K562 (cell line): ENCODE measurements at regions not wholly inside any gene's neighbourhood (a gene's known extent, or its start where the extent isn't known, plus 50 kb on each side); places are given as distances from the start of the nearest gene placed in this dataset.

ENCODE experiments used
- ATAC-seq: fragments of 200-7000 bp; cut with Tn5 transposase; 3 replicates; pipeline ENCODE4 v1.9.1; 2020; ENCODE audit warnings: moderate library complexity
- BruUV-seq: library from RNA; stranded (reverse); fragments of 400-500 nt; replicated peaks from 2 replicates; lab custom pipeline; 2021; lab: Mats Ljungman, UMichigan
- CTCF ChIA-PET: fragments of 300-600 bp; formaldehyde crosslinking; extraction: SDS; loops from one replicate; lab custom pipeline; 2021; ENCODE audit warnings: low intra/inter-chr PET ratio; lab: Yijun Ruan, JAX
- POLR2A ChIA-PET: fragments of 300-600, 350-650 bp; sonication (Branson Sonifier 250); formaldehyde crosslinking; extraction: SDS; loops from one replicate; lab custom pipeline; 2021; ENCODE audit warnings: antibody characterized with exemption, inconsistent platforms; lab: Yijun Ruan, JAX
- DNase-seq, 4 experiments: peaks; one replicate each; pipeline versions ENCODE4 v3.0.0 to v3.0.0-alpha.2; 2011 to 2018; ENCODE audit warnings: low spot score in 3 of 4, mixed read lengths in 3 of 4; ENCODE audit errors: extremely low read depth in 1 of 4
- FAIRE-seq: peaks from 2 replicates; lab custom pipeline; 2011; peaks lifted over from hg19 to GRCh38; lab: Jason Lieb, UNC
- H2AFZ ChIP-seq: 2 replicates; pipeline ENCODE4 v1.6.0; 2011; ENCODE audit warnings: low read depth, low read length, control low read depth, inconsistent platforms
- H3K27ac ChIP-seq: fragments of 200-600 bp; 3 replicates; pipeline ENCODE4 v1.8.0; 2011; ENCODE audit warnings: low read depth, mild to moderate bottlenecking, control low read depth, inconsistent platforms, low read length, moderate library complexity, mixed read lengths; ENCODE audit errors: extremely low read depth
- H3K27me3 ChIP-seq, 2 experiments: fragments of 300-600 bp in 1 of 2; 2 replicates in 1 of 2; 3 replicates in 1 of 2; pipeline versions ENCODE4 v1.6.0 to v1.8.0; 2011; ENCODE audit warnings: inconsistent platforms in 2 of 2, low read length in 2 of 2, mild to moderate bottlenecking in 1 of 2, mixed read lengths in 1 of 2, moderate library complexity in 1 of 2; ENCODE audit not compliant: control insufficient read depth in 2 of 2, insufficient read depth in 2 of 2
- H3K36me3 ChIP-seq: fragments of 300-600 bp; 3 replicates; pipeline ENCODE4 v1.8.0; 2011; ENCODE audit warnings: mild to moderate bottlenecking, low read length, inconsistent platforms; ENCODE audit not compliant: control insufficient read depth, insufficient read depth
- H3K4me1 ChIP-seq, 2 experiments: fragments of 200-600 bp in 1 of 2; replicated peaks in 1 of 2; 2 replicates in 1 of 2; 3 replicates in 1 of 2; pipeline versions ENCODE4 v1.5.1 to v1.8.0; 2011; ENCODE audit warnings: inconsistent platforms in 2 of 2, low read length in 2 of 2, mild to moderate bottlenecking in 1 of 2, mixed read lengths in 1 of 2, moderate library complexity in 1 of 2; ENCODE audit not compliant: control insufficient read depth in 2 of 2, insufficient read depth in 2 of 2
- H3K4me2 ChIP-seq: 2 replicates; pipeline ENCODE4 v1.6.1; 2011; ENCODE audit warnings: low read length, control low read depth, inconsistent platforms, mixed read lengths; ENCODE audit not compliant: insufficient read depth
- H3K4me3 ChIP-seq: fragments of 200-600 bp; sonication (generic), shearing (Covaris generic); 2 replicates; pipeline ENCODE4 v1.5.1; 2016; ENCODE audit warnings: control low read depth, inconsistent platforms
- H3K79me2 ChIP-seq: fragments of 200-600 bp; 3 replicates; pipeline ENCODE4 v1.8.0; 2011; ENCODE audit warnings: low read length, inconsistent platforms; ENCODE audit not compliant: control insufficient read depth, insufficient read depth
- H3K9ac ChIP-seq, 2 experiments: 2 replicates each; pipeline versions ENCODE4 v1.6.0 to v1.6.1; 2011; ENCODE audit warnings: low read depth in 2 of 2, low read length in 2 of 2, control low read depth in 1 of 2, inconsistent platforms in 1 of 2, mild to moderate bottlenecking in 1 of 2, mixed read lengths in 1 of 2; ENCODE audit not compliant: insufficient read depth in 1 of 2
- H3K9me1 ChIP-seq: one replicate; pipeline ENCODE4 v1.6.0; 2011; ENCODE audit warnings: inconsistent platforms, mild to moderate bottlenecking, low read length, moderate library complexity; ENCODE audit not compliant: control insufficient read depth, insufficient read depth
- H3K9me3 ChIP-seq: replicated peaks from 2 replicates; pipeline ENCODE4 v1.5.1; 2011; ENCODE audit warnings: low read depth, low read length, inconsistent platforms; ENCODE audit not compliant: control insufficient read depth, insufficient read depth
- H4K20me1 ChIP-seq: replicated peaks from 2 replicates; pipeline ENCODE4 v1.6.1; 2011; ENCODE audit warnings: low read length, inconsistent platforms, mixed read lengths; ENCODE audit not compliant: control insufficient read depth, insufficient read depth
- ADNP ChIP-seq: fragments of 200-800 bp; sonication (Bioruptor generic); IDR thresholded peaks from 2 replicates; pipeline ENCODE4 v1.6.1; 2016; ENCODE audit warnings: missing genetic modification characterization, missing compliant biosample characterization
- CTBP1 ChIP-seq: fragments of 450-650 bp; IDR thresholded peaks from 2 replicates; pipeline ENCODE4 v1.6.1; 2016; ENCODE audit warnings: borderline replicate concordance
- DNMT1 ChIP-seq: fragments of 450-650 bp; IDR thresholded peaks from 2 replicates; pipeline ENCODE4 v1.6.1; 2016; ENCODE audit warnings: antibody characterized with exemption, mild to moderate bottlenecking
- MAFF ChIP-seq: IDR thresholded peaks from 2 replicates; pipeline ENCODE4 v1.6.1; 2012; ENCODE audit warnings: low read length, improper control_type of control experiment
- MAFK ChIP-seq: IDR thresholded peaks from 2 replicates; pipeline ENCODE4 v1.6.1; 2011; ENCODE audit warnings: low read length, improper control_type of control experiment
- SIRT6 ChIP-seq: IDR thresholded peaks from one replicate; pipeline ENCODE4 v1.6.1; 2012; ENCODE audit warnings: low read depth, mild to moderate bottlenecking, control low read depth, inconsistent platforms, low read length, moderate library complexity
- SMARCE1 ChIP-seq: fragments of 450-650 bp; IDR thresholded peaks from 2 replicates; pipeline ENCODE4 v1.7.1; 2016; ENCODE audit warnings: mild to moderate bottlenecking
- STAT6 ChIP-seq: sonication (generic); formaldehyde crosslinking; IDR thresholded peaks from 2 replicates; pipeline ENCODE4 v1.8.1; 2023; ENCODE audit warnings: mild to moderate bottlenecking, missing genetic modification reagents
- TARDBP ChIP-seq: fragments of 450-650 bp; IDR thresholded peaks from 2 replicates; pipeline ENCODE4 v1.6.1; 2016
- U2AF2 ChIP-seq: fragments of 200-400 bp; formaldehyde crosslinking; optimal IDR thresholded peaks from 2 replicates; pipeline ENCODE3; 2017; ENCODE audit warnings: low read depth, mild to moderate bottlenecking, low read length
- XRCC4 ChIP-seq: IDR thresholded peaks from one replicate; pipeline ENCODE4 v1.6.1; 2011; ENCODE audit not compliant: insufficient read depth, insufficient read length; ENCODE audit errors: extremely low read depth
- ZBTB26 ChIP-seq: fragments of 450-650 bp; formaldehyde crosslinking; IDR thresholded peaks from 2 replicates; pipeline ENCODE4 v1.4.0; 2022; ENCODE audit warnings: missing genetic modification characterization
- ZFP36 ChIP-seq: fragments of 150-350 bp; IDR thresholded peaks from 2 replicates; pipeline ENCODE4 v1.6.1; 2018; ENCODE audit warnings: low read length, low read depth; ENCODE audit not compliant: partially characterized antibody
- ZNF217 ChIP-seq: sonication (generic); formaldehyde crosslinking; IDR thresholded peaks from 2 replicates; pipeline ENCODE4 v1.8.0; 2022; ENCODE audit warnings: mild to moderate bottlenecking, missing genetic modification reagents
- ZNF316 ChIP-seq: fragments of 450-650 bp; IDR thresholded peaks from 2 replicates; pipeline ENCODE4 v1.6.1; 2016
- WGBS: fragments of 100-300 bp; shearing (Covaris generic); methylation state at CpG from one replicate; pipeline ENCODE4 v1.1.6; 2016; ENCODE audit warnings: low coverage, mixed read lengths; ENCODE audit not compliant: insufficient coverage; ENCODE audit errors: missing lambda C conversion rate; 5-methylcytosine and 5-hydroxymethylcytosine counted together
- in situ Hi-C: fragments of 300-500 bp; cut with MboI; formaldehyde crosslinking; loops from 4 replicates; pipeline ENCODE4 v1.15.0; 2018; ENCODE audit warnings: inconsistent platforms, mixed read lengths
- intact Hi-C: fragments of 100-400 bp; cut with micrococcal nuclease; formaldehyde crosslinking; loops from 2 replicates; pipeline ENCODE4 v1.14.2; 2022
- TF ChIP-seq, protein P1 (sequence below): fragments of 250-450 bp; sonication (Bioruptor Pico); IDR thresholded peaks from 2 replicates; pipeline ENCODE4 v1.9.0; 2021; ENCODE audit warnings: mild to moderate bottlenecking, inconsistent platforms
- TF ChIP-seq, protein P2 (sequence below): fragments of 450-650 bp; formaldehyde crosslinking; IDR thresholded peaks from 2 replicates; pipeline ENCODE4 v1.4.0; 2020; ENCODE audit warnings: mild to moderate bottlenecking, moderate library complexity

DNA sequence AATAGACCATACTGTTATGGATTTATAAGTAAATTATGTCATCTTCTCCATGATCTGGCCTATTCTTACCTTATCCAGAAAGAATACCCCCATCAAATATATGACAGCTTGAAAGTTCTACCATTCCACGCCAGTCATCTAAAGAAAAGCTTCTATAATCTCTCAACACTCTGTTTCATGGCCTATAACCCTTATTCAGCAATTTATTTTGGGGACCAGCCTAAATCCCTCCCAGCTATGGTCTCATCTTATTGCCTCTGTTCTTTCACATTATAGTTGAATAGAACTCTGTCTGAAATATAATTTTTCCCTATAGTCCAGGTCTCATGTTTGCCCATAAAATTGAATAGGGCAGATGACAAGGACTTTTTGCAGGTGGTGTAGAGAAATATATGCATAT is 2387.6 kb upstream of the WWC1 start:
- in situ Hi-C loops, result no loop called here
- Histone ChIP-seq H3K27me3 (no peaks in the 10 kb centered on the region), H3K27ac (no peak overlapping the region), H3K79me2 (no peaks in the 10 kb centered on the region), H3K4me1 (no peaks in the 10 kb centered on the region), H3K9ac (no peak overlapping the region), H3K9me1 (no peaks in the 10 kb centered on the region), H3K36me3 (no peaks in the 10 kb centered on the region), H4K20me1 (no peaks in the 10 kb centered on the region), H3K4me3 (no peak overlapping the region), H3K9me3 (no peaks in the 10 kb centered on the region), H2AFZ (no peak overlapping the region), H3K4me2 (no peak overlapping the region)
- no TSS peak for BruUV-seq
- WGBS, result 0% methylated on average over 1 of the region's 1 CpG
- FAIRE-seq (no peak), ATAC-seq (no peak), DNase-seq (no peak)
- CTCF ChIA-PET, result no interaction called here
- intact Hi-C loops, result no loop called here
- POLR2A ChIA-PET, result no interaction called here
- TF ChIP-seq ZNF316 (peak; percentile 7; the same call in 1 of the 2 replicates), ZFP36 (no peak), U2AF2 (no peak), SIRT6 (no peak), MAFF (0 out of 2 replicates have a peak, but pooled peaks have one; percentile 14), ADNP (no peak), ZNF217 (CRISPR knock-in tag) (no peak), DNMT1 (no peak), CTBP1 (no peak), TARDBP (no peak), MAFK (peak; percentile 4; the same call in 1 of the 2 replicates), XRCC4 (no peak), STAT6 (CRISPR knock-in tag) (no peak), ZBTB26 (CRISPR knock-in tag) (no peak), SMARCE1 (no peak)
- TF ChIP-seq, protein P1, sequence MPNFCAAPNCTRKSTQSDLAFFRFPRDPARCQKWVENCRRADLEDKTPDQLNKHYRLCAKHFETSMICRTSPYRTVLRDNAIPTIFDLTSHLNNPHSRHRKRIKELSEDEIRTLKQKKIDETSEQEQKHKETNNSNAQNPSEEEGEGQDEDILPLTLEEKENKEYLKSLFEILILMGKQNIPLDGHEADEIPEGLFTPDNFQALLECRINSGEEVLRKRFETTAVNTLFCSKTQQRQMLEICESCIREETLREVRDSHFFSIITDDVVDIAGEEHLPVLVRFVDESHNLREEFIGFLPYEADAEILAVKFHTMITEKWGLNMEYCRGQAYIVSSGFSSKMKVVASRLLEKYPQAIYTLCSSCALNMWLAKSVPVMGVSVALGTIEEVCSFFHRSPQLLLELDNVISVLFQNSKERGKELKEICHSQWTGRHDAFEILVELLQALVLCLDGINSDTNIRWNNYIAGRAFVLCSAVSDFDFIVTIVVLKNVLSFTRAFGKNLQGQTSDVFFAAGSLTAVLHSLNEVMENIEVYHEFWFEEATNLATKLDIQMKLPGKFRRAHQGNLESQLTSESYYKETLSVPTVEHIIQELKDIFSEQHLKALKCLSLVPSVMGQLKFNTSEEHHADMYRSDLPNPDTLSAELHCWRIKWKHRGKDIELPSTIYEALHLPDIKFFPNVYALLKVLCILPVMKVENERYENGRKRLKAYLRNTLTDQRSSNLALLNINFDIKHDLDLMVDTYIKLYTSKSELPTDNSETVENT, result no peak
- TF ChIP-seq, protein P2, sequence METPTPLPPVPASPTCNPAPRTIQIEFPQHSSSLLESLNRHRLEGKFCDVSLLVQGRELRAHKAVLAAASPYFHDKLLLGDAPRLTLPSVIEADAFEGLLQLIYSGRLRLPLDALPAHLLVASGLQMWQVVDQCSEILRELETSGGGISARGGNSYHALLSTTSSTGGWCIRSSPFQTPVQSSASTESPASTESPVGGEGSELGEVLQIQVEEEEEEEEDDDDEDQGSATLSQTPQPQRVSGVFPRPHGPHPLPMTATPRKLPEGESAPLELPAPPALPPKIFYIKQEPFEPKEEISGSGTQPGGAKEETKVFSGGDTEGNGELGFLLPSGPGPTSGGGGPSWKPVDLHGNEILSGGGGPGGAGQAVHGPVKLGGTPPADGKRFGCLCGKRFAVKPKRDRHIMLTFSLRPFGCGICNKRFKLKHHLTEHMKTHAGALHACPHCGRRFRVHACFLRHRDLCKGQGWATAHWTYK (CRISPR knock-in tag), result no peak
